MM.1S (cell line): ENCODE measurements at regions not wholly inside any gene's neighbourhood (a gene's known extent, or its start where the extent isn't known, plus 50 kb on each side); places are given as distances from the start of the nearest gene placed in this dataset.
"Not testable (repeated sequence)": the region's sequence is repeated elsewhere in the genome, so short reads cannot be mapped to it uniquely, and the experiment has no call there.

Source experiments
- DNase-seq: peaks from one replicate; pipeline ENCODE4 v3.0.0-alpha.2; 2015
- H2AFZ ChIP-seq: fragments of 300-600 bp; sonication (generic); 2 replicates; pipeline ENCODE4 v1.6.0; 2016; ENCODE audit warnings: antibody characterized with exemption, low read length
- H3F3A ChIP-seq: fragments of 300-600 bp; sonication (generic); 2 replicates; pipeline ENCODE4 v1.6.1; 2016; ENCODE audit warnings: mild to moderate bottlenecking, antibody characterized with exemption, low read length, moderate library complexity, mixed read lengths; ENCODE audit not compliant: insufficient read depth
- H3K27ac ChIP-seq: fragments of 300-600 bp; sonication (generic); 2 replicates; pipeline ENCODE4 v1.5.1; 2016; ENCODE audit warnings: mild to moderate bottlenecking, low read length
- H3K27me3 ChIP-seq: fragments of 300-600 bp; sonication (generic); replicated peaks from 2 replicates; pipeline ENCODE4 v1.6.0; 2016; ENCODE audit warnings: low read length; ENCODE audit not compliant: insufficient read depth
- H3K36me3 ChIP-seq: fragments of 300-600 bp; sonication (generic); replicated peaks from 2 replicates; pipeline ENCODE4 v1.6.1; 2016; ENCODE audit warnings: mild to moderate bottlenecking, low read length, mixed read lengths; ENCODE audit not compliant: insufficient read depth
- H3K4me1 ChIP-seq: fragments of 300-600 bp; sonication (generic); 2 replicates; pipeline ENCODE4 v1.6.1; 2016; ENCODE audit warnings: low read length, mixed read lengths
- H3K4me2 ChIP-seq: fragments of 300-600 bp; sonication (generic); 2 replicates; pipeline ENCODE4 v1.6.0; 2016; ENCODE audit warnings: low read depth, low read length
- H3K4me3 ChIP-seq: fragments of 300-600 bp; sonication (generic); 2 replicates; pipeline ENCODE4 v1.5.1; 2016; ENCODE audit warnings: low read length, mixed read lengths
- H3K79me2 ChIP-seq: fragments of 300-600 bp; sonication (generic); 2 replicates; pipeline ENCODE4 v1.6.1; 2016; ENCODE audit warnings: mixed run types, low read length, mixed read lengths
- H3K9ac ChIP-seq: fragments of 300-600 bp; sonication (generic); 2 replicates; pipeline ENCODE4 v1.6.1; 2016; ENCODE audit warnings: low read length, mixed read lengths
- H3K9me2 ChIP-seq: fragments of 300-600 bp; sonication (generic); replicated peaks from 2 replicates; pipeline ENCODE4 v1.6.1; 2016; ENCODE audit warnings: mild to moderate bottlenecking, low read length, mixed read lengths; ENCODE audit not compliant: insufficient read depth
- H3K9me3 ChIP-seq: fragments of 300-600 bp; sonication (generic); replicated peaks from 2 replicates; pipeline ENCODE4 v1.6.1; 2016; ENCODE audit warnings: mild to moderate bottlenecking, low read length, mixed read lengths; ENCODE audit not compliant: insufficient read depth
- H4K20me1 ChIP-seq: fragments of 300-600 bp; sonication (generic); 2 replicates; pipeline ENCODE4 v1.6.1; 2016; ENCODE audit warnings: mild to moderate bottlenecking, low read length, moderate library complexity, mixed read lengths; ENCODE audit not compliant: insufficient read depth
- EZH2 ChIP-seq: fragments of 300-600 bp; sonication (generic); optimal IDR thresholded peaks from 2 replicates; pipeline ENCODE3; 2017; ENCODE audit warnings: low read depth, mild to moderate bottlenecking, antibody characterized with exemption, low read length, mixed read lengths
- EZH2phosphoT487 ChIP-seq: fragments of 300-600 bp; sonication (generic); IDR thresholded peaks from 2 replicates; pipeline ENCODE4 v1.6.1; 2018; ENCODE audit warnings: antibody characterized with exemption, low read length
- TF ChIP-seq, protein P1 (sequence below): fragments of 300-600 bp; sonication (generic); IDR thresholded peaks from 2 replicates; pipeline ENCODE4 v1.5.1; 2016; ENCODE audit warnings: antibody characterized with exemption, low read length, mixed read lengths

DNA sequence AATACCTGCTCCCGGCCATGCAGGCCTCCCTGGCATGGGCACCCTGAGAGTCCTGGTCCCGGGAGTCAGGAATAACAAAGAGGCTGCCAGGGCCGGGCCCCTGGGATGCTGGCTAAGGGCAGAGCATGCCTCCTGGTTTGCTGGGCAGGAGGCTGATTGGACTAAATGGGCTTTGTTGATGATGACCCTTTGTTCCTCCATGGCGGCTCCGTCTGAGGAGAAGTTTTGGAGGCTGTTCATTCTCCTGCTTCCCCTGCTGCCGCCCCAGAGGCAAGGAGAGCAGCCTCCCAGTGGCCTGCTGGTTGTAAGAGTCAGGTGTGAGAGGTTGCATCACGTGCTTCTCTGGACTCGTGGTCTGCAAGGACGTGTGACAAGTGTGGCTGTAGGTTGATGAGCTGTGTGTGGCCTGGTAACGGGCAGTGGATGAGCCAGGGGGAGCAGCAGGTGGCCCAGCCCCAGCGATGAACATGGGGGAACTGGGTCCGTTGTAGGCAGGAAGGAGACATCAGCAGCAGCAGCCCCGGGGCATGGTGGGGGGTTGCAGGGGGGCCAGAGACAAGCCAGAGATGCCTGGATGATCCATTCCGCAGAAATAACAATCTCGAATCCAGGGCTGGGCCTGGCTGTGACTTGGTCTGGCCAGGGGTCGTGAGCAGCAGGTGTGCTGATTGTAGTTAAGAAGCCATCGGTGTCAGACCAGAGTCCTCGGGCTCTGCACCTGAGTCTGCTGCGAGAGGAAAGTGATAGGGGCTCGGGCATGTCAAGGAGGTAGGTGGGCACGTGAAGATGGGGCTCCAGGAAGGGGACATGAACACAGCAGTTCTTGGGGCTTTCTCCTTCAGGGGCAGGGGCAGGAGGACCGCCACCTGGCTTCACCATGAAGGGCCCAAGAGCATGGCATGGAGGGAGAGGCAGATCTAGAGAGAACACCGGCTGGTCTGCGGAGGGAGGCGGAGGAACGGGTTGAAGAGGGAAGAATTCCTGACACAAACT, 101.4 kb downstream of the TNFRSF13B start:
- Histone ChIP-seq H3K9ac (no peak overlapping the region), H3K79me2 (no peaks in the 10 kb centered on the region), H3K4me1 (no peaks in the 10 kb centered on the region), H3K9me2 (no peaks in the 10 kb centered on the region), H3K27ac (no peak overlapping the region), H3K27me3 (no peaks in the 10 kb centered on the region; the same call in 1 of the 2 replicates), H3K9me3 (no peaks in the 10 kb centered on the region), H3K36me3 (no peaks in the 10 kb centered on the region), H3K4me2 (no peak overlapping the region), H3F3A (no peaks in the 10 kb centered on the region), H2AFZ (no peak overlapping the region), H4K20me1 (no peaks in the 10 kb centered on the region), H3K4me3 (no peak overlapping the region)
- no peak for DNase-seq
- no peak for TF ChIP-seq EZH2phosphoT487
- TF ChIP-seq EZH2 = no peak
- TF ChIP-seq, protein P1, sequence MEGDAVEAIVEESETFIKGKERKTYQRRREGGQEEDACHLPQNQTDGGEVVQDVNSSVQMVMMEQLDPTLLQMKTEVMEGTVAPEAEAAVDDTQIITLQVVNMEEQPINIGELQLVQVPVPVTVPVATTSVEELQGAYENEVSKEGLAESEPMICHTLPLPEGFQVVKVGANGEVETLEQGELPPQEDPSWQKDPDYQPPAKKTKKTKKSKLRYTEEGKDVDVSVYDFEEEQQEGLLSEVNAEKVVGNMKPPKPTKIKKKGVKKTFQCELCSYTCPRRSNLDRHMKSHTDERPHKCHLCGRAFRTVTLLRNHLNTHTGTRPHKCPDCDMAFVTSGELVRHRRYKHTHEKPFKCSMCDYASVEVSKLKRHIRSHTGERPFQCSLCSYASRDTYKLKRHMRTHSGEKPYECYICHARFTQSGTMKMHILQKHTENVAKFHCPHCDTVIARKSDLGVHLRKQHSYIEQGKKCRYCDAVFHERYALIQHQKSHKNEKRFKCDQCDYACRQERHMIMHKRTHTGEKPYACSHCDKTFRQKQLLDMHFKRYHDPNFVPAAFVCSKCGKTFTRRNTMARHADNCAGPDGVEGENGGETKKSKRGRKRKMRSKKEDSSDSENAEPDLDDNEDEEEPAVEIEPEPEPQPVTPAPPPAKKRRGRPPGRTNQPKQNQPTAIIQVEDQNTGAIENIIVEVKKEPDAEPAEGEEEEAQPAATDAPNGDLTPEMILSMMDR = no peak

DNA sequence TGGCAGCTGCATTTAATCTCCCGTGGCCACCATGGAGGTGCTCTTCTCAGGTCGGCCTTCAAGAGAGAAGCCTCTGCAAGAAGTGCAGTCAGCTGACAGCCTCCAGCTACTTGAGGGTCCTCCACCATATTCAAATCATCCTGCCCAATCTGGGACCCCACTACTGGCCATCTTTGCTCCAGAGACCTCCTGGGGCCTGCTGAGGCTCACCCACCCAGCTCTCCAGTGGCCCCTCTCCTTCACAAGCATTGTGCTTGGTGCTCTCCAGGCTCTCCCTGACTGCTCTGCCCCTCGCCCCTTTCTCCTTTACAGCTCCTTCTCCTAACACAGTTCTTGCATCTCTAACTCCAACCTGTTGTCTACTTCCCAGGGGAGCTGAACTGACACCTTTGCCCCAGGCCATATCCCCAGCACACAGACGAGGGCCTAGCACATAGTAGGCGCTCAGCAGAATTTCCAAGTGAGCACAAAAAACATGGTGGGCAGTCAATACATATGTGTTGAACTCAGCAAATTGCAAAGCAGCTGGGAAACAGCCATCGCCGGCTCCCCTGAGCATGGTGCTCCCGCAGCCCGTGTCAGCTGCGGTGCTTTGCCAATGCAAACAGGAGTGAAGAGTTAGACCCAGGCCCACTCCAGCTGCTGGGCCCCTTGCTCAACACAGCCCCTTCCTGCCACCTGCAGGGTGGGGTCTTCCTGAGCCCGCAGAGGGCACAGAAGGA, 102.2 kb downstream of the TNFRSF13B start:
- H3K27ac ChIP-seq, H4K20me1 ChIP-seq, DNase-seq, H2AFZ ChIP-seq, H3K4me3 ChIP-seq, H3K4me2 ChIP-seq, H3K9me3 ChIP-seq, H3F3A ChIP-seq, H3K4me1 ChIP-seq, H3K36me3 ChIP-seq, H3K27me3 ChIP-seq, H3K9me2 ChIP-seq, H3K9ac ChIP-seq, H3K79me2 ChIP-seq: not testable (repeated sequence)

DNA sequence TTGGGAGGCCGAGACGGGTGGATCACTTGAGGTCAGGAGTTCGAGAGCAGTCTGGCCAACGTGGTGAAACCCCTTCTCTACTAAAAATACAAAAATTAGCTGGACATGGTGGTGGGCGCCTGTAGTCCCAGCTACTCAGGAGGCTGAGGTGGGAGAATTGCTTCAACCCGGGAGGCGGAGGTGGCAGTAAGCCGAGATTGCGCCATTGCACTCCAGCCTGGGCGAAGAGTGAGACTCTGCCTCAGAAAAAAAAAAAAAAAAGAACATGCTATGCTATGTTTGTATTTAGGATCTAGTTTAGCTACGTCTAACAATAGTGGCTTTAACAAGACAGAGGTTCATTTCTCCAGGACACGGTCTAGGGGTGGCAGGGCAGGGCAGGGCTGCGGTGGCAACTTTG, 103.3 kb downstream of the TNFRSF13B start:
- not testable (repeated sequence) for H3K4me3 ChIP-seq, H4K20me1 ChIP-seq, H3K4me2 ChIP-seq, H3K9me2 ChIP-seq, H2AFZ ChIP-seq, H3K4me1 ChIP-seq, H3K9ac ChIP-seq, DNase-seq, H3F3A ChIP-seq, H3K9me3 ChIP-seq, H3K27ac ChIP-seq, H3K27me3 ChIP-seq, H3K79me2 ChIP-seq, H3K36me3 ChIP-seq

DNA sequence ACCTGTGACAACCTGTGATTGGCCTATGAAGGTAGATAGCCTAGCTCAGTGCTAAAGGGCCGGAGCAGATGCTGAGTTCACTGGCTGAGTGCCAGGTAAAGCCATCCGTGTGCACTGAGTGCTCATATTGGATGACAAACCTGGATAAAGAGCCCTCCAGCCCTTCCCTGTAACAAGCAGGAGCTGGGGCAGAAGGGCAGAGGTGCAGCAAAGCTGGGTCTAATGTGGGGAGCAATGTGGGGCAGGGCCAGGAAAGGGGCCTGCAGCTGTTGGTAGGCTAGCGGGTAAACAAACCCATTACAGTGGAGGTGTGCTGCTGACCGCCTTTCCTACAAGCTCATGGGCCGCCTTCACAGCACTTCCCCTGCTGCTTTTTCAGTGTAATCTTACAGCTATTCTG, 104.4 kb downstream of the TNFRSF13B start:
- H3K27ac ChIP-seq, H3K36me3 ChIP-seq, H2AFZ ChIP-seq, H3K4me3 ChIP-seq, H3K4me1 ChIP-seq, H3F3A ChIP-seq, H3K9ac ChIP-seq, H3K9me2 ChIP-seq, H3K27me3 ChIP-seq, H3K9me3 ChIP-seq, H3K4me2 ChIP-seq, H4K20me1 ChIP-seq, H3K79me2 ChIP-seq, DNase-seq: not testable (repeated sequence)

DNA sequence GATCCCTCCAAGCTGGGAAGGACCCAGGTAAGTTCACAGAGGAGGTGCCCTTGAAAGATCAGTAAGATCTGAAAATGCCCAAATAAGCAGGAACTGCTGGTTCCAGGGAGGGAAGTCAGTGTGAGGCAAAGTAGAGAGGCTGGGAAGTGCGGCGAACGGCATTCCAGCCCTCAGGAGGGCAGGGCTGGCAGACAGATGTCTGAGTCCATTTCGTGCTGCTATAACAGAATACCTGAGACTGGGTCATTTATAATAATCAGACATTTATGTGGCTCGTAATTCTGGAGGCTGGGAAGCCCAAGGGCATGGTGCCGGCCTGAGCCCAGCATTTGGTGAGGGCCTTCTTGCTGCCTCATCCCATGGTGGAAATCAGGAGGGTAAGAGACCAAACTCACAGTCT, 105.1 kb downstream of the TNFRSF13B start:
- H2AFZ ChIP-seq, H4K20me1 ChIP-seq, H3K4me1 ChIP-seq, H3K36me3 ChIP-seq, DNase-seq, H3K79me2 ChIP-seq, H3K9me2 ChIP-seq, H3K4me2 ChIP-seq, H3K27ac ChIP-seq, H3K4me3 ChIP-seq, H3K9me3 ChIP-seq, H3K27me3 ChIP-seq, H3K9ac ChIP-seq, H3F3A ChIP-seq: not testable (repeated sequence)
